Right cardiac atrium (tissue), 5 donors: ENCODE measurements at regions not wholly inside any gene's neighbourhood (a gene's known extent, or its start where the extent isn't known, plus 50 kb on each side); places are given as distances from the start of the nearest gene placed in this dataset.
"Not testable (repeated sequence)": the region's sequence is repeated elsewhere in the genome, so short reads cannot be mapped to it uniquely, and the experiment has no call there.

Experiments
- ATAC-seq, 2 donors: fragments of 200-7000 bp; cut with Tn5 transposase; one replicate each; pipeline versions ENCODE4 v1.8.0 to v1.9.1; 2020; ENCODE audit warnings: moderate library complexity in 2 of 2, mild to moderate bottlenecking in 1 of 2
- DNase-seq, 3 donors: peaks; one replicate each; pipeline ENCODE4 v3.0.0-alpha.2; 2020
- H3K27ac ChIP-seq: one replicate; pipeline ENCODE4 v1.5.1; 2013; ENCODE audit warnings: mild to moderate bottlenecking, low read length, control low read depth, moderate library complexity
- H3K27me3 ChIP-seq: one replicate; pipeline ENCODE4 v1.6.1; 2013; ENCODE audit not compliant: control insufficient read depth, insufficient read depth
- H3K4me1 ChIP-seq: one replicate; pipeline ENCODE4 v1.6.1; 2013; ENCODE audit warnings: low read length; ENCODE audit not compliant: control insufficient read depth, insufficient read depth
- H3K4me3 ChIP-seq: one replicate; pipeline ENCODE4 v1.5.1; 2013; ENCODE audit warnings: low read length, control low read depth
- H3K9me3 ChIP-seq: one replicate; pipeline ENCODE4 v1.6.1; 2013; ENCODE audit warnings: low read length; ENCODE audit not compliant: control insufficient read depth
- WGBS: extraction: QIAGEN DNeasy Blood & Tissue Kit; methylation state at CpG from one replicate; pipeline ENCODE4 v1.1.7; 2013; 5-methylcytosine and 5-hydroxymethylcytosine counted together
- intact Hi-C, 4 donors: fragments of 100-400 bp; cut with DNase I; formaldehyde crosslinking; loops; one replicate each; pipeline versions ENCODE4 v1.11.0 to v1.14.0; 2022 to 2023
- donor health status: healthy with polysubstance abuse.
- donor health status: DM: no; HTN: yes; CAD: no.
- donor health status: DM: no; HTN: no; CAD: no.
- donor health status: DM: no; HTN: yes; CAD: no; lungs with severe emphysema.
- donor health status: DM: yes; HTN: yes; CAD: no.

GRCh38 chr18:78868330-78869316, 111.0 kb upstream of the SALL3 start:
- DNase-seq (peak in 2 of 3 donors; percentile 72 to 75), ATAC-seq (peak; percentile 75 to 79)
- Histone ChIP-seq H3K27me3 (no peaks in the 10 kb centered on the region), H3K9me3 (no peaks in the 10 kb centered on the region), H3K27ac (no peak overlapping the region), H3K4me1 (no peaks in the 10 kb centered on the region), H3K4me3 (no peak overlapping the region)
- intact Hi-C loops, result no loop called here
- 26% methylated on average over 17 of the region's 17 CpGs for WGBS

- intact Hi-C loops, result no loop called here
- ATAC-seq, result peak; percentile 42 to 68
- peak in 2 of 3 donors; percentile 57 to 87 for DNase-seq
- H3K9me3 ChIP-seq, result no peaks in the 10 kb centered on the region
- no peak overlapping the region for H3K4me3 ChIP-seq
- 35% methylated on average over 3 of the region's 3 CpGs for WGBS
- H3K27me3 ChIP-seq, result no peaks in the 10 kb centered on the region
- H3K27ac ChIP-seq, result no peak overlapping the region
- H3K4me1 ChIP-seq, result no peaks in the 10 kb centered on the region
These were observed 108.0 kb upstream of the SALL3 start for GRCh38 chr18:78871618-78872017.

- no peak for DNase-seq
- no peak for ATAC-seq
- Histone ChIP-seq H3K4me3 (no peak overlapping the region), H3K9me3 (no peaks in the 10 kb centered on the region), H3K27ac (no peak overlapping the region), H3K4me1 (no peaks in the 10 kb centered on the region), H3K27me3 (no peaks in the 10 kb centered on the region)
- intact Hi-C loops, result no loop called here
- WGBS, result 75% methylated on average over 6 of the region's 6 CpGs
These were observed 105.6 kb upstream of the SALL3 start for GRCh38 chr18:78873926-78874500.

- Histone ChIP-seq H3K27me3 (no peaks in the 10 kb centered on the region), H3K27ac (no peak overlapping the region), H3K4me3 (no peak overlapping the region), H3K9me3 (no peaks in the 10 kb centered on the region), H3K4me1 (no peaks in the 10 kb centered on the region)
- DNase-seq (no peak), ATAC-seq (peak in 1 of 2 donors; percentile 59)
- intact Hi-C loops, result no loop called here
- 58% methylated on average over 11 of the region's 11 CpGs for WGBS
These were observed 104.4 kb upstream of the SALL3 start for GRCh38 chr18:78875016-78875777.

- Histone ChIP-seq H3K4me3 (no peak overlapping the region), H3K27me3 (no peaks in the 10 kb centered on the region), H3K4me1 (no peaks in the 10 kb centered on the region), H3K9me3 (no peaks in the 10 kb centered on the region), H3K27ac (no peak overlapping the region)
- intact Hi-C loops, result no loop called here
- DNase-seq (no peak), ATAC-seq (no peak)
- WGBS, result 91% methylated on average over 26 of the region's 26 CpGs
These were observed 103.6 kb upstream of the SALL3 start for GRCh38 chr18:78875778-78876650.

GRCh38 chr18:78876868-78877267, 102.8 kb upstream of the SALL3 start:
- no peak overlapping the region for H3K27ac ChIP-seq
- ATAC-seq (no peak), DNase-seq (no peak)
- no peak overlapping the region for H3K4me3 ChIP-seq
- no peaks in the 10 kb centered on the region for H3K9me3 ChIP-seq
- H3K4me1 ChIP-seq, result no peaks in the 10 kb centered on the region
- intact Hi-C loops, result no loop called here
- no peaks in the 10 kb centered on the region for H3K27me3 ChIP-seq
- WGBS, result 51% methylated on average over 8 of the region's 8 CpGs

- WGBS, result 92% methylated on average over 15 of the region's 15 CpGs
- no peak overlapping the region for H3K27ac ChIP-seq
- H3K4me3 ChIP-seq, result no peak overlapping the region
- DNase-seq (no peak), ATAC-seq (no peak)
- H3K4me1 ChIP-seq, result no peaks in the 10 kb centered on the region
- H3K9me3 ChIP-seq, result no peaks in the 10 kb centered on the region
- intact Hi-C loops, result no loop called here
- no peaks in the 10 kb centered on the region for H3K27me3 ChIP-seq
These were observed 101.3 kb upstream of the SALL3 start for GRCh38 chr18:78878335-78878734.

- intact Hi-C loops, H3K4me1 ChIP-seq, H3K4me3 ChIP-seq, ATAC-seq, H3K27ac ChIP-seq, DNase-seq, H3K9me3 ChIP-seq, H3K27me3 ChIP-seq: not testable (repeated sequence)
- WGBS, result 87% methylated on average over 56 of the region's 56 CpGs
These were observed 100.3 kb upstream of the SALL3 start for GRCh38 chr18:78879072-78879883.

- H3K4me1 ChIP-seq, result no peaks in the 10 kb centered on the region
- no peak overlapping the region for H3K27ac ChIP-seq
- H3K4me3 ChIP-seq, result no peak overlapping the region
- DNase-seq, result no peak
- no peaks in the 10 kb centered on the region for H3K27me3 ChIP-seq
- WGBS, result 73% methylated on average over 7 of the region's 7 CpGs
- no peak for ATAC-seq
- no peaks in the 10 kb centered on the region for H3K9me3 ChIP-seq
- intact Hi-C loops, result no loop called here
These were observed 97.0 kb upstream of the SALL3 start for GRCh38 chr18:78882585-78882984.

GRCh38 chr18:78883501-78883900, 96.1 kb upstream of the SALL3 start:
- intact Hi-C loops, result no loop called here
- no peaks in the 10 kb centered on the region for H3K27me3 ChIP-seq
- ATAC-seq (no peak), DNase-seq (no peak)
- 80% methylated on average over 4 of the region's 4 CpGs for WGBS
- H3K27ac ChIP-seq, result no peak overlapping the region
- H3K4me1 ChIP-seq, result no peaks in the 10 kb centered on the region
- H3K9me3 ChIP-seq, result no peaks in the 10 kb centered on the region
- H3K4me3 ChIP-seq, result no peak overlapping the region
